ENCODE measurements at regions not wholly inside any gene's neighbourhood (a gene's known extent, or its start where the extent isn't known, plus 50 kb on each side); places are given as distances from the start of the nearest gene placed in this dataset.

DNA sequence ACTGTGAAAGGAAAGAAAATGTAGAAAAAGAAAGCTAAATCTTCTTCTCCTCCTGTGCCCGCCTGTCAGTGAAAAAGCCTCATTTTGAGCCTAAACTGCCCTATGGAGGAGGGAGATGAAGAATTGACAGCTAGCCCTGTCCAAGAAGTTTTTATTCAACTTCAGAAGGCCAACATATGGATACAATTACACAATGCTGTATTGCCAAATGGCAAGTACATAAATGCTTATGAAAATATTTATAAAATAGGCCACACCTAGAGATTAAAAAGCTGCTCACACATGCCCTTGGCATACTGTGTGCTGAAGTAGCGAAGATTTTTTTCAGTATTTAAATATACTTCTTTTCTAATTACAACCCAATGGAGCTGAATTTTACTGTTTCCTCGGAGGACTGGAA lies 65.1 kb upstream of the NEBL start:
- H3K36me3 ChIP-seq (ENCODE audit: control insufficient read depth, low read depth, low read length) = no peaks in the 10 kb centered on the region
- H3K9ac ChIP-seq (ENCODE audit: low read length) = no peak overlapping the region
- H3K27me3 ChIP-seq (ENCODE audit: control insufficient read depth, insufficient read depth, low read length) = no peaks in the 10 kb centered on the region
- H3K9me3 ChIP-seq (ENCODE audit: control insufficient read depth, low read depth, low read length) = no peaks in the 10 kb centered on the region
- H3K4me3 ChIP-seq (ENCODE audit: low read length) = no peak overlapping the region
- peaks cover 3% of the 10 kb centered on the region for H3K4me1 ChIP-seq (ENCODE audit: control insufficient read depth, low read depth, low read length)
- no peak overlapping the region for H3K27ac ChIP-seq (ENCODE audit: low read length)

DNA sequence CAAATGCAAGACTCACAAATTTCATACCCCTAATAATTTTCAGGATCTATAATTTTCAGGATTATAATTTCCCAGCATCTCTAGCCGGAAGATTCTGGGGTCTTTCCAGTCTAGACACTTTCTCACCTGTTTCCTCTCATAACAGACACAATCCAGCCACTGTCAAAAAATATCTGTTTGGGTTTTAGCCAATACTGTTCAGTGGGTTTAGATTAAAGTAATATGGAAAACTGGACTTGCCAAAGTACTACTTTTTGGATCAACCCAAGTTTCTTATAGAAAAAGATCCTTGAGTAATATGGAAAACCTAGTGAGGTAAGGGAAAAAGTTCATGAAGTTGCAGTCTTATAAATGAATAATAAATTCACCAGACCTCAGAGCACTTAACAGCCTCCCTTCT lies 62.1 kb upstream of the NEBL start:
- H3K27ac ChIP-seq (ENCODE audit: low read length) = no peak overlapping the region
- H3K36me3 ChIP-seq (ENCODE audit: control insufficient read depth, low read depth, low read length) = no peaks in the 10 kb centered on the region
- H3K4me3 ChIP-seq (ENCODE audit: low read length) = no peak overlapping the region
- H3K9ac ChIP-seq (ENCODE audit: low read length) = no peak overlapping the region
- peaks cover 3% of the 10 kb centered on the region for H3K4me1 ChIP-seq (ENCODE audit: control insufficient read depth, low read depth, low read length)
- no peaks in the 10 kb centered on the region for H3K9me3 ChIP-seq (ENCODE audit: control insufficient read depth, low read depth, low read length)
- no peaks in the 10 kb centered on the region for H3K27me3 ChIP-seq (ENCODE audit: control insufficient read depth, insufficient read depth, low read length)

DNA sequence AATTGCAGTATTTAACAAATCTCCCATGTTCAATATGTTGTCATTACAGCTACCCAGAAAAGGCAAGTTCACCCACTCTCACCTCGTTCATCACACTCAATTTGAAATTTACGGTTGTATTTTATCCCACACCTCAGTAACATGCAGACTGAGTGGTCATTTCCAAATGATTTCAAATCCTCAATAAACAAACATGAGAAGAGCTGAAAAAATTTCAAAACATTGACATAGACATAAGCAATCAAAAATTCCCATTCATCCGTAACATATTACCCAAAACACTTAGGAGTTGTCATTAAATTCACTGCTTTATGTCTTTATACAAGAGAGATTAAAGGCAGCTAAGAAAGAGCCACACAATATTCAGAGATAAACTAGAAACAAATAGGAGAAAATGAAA lies 61.7 kb upstream of the NEBL start:
- Histone ChIP-seq H3K4me1 (ENCODE audit: control insufficient read depth, low read depth, low read length) (peaks cover 3% of the 10 kb centered on the region), H3K9ac (ENCODE audit: low read length) (no peak overlapping the region), H3K27ac (ENCODE audit: low read length) (no peak overlapping the region), H3K9me3 (ENCODE audit: control insufficient read depth, low read depth, low read length) (no peaks in the 10 kb centered on the region), H3K27me3 (ENCODE audit: control insufficient read depth, insufficient read depth, low read length) (no peaks in the 10 kb centered on the region), H3K4me3 (ENCODE audit: low read length) (no peak overlapping the region), H3K36me3 (ENCODE audit: control insufficient read depth, low read depth, low read length) (no peaks in the 10 kb centered on the region)

DNA sequence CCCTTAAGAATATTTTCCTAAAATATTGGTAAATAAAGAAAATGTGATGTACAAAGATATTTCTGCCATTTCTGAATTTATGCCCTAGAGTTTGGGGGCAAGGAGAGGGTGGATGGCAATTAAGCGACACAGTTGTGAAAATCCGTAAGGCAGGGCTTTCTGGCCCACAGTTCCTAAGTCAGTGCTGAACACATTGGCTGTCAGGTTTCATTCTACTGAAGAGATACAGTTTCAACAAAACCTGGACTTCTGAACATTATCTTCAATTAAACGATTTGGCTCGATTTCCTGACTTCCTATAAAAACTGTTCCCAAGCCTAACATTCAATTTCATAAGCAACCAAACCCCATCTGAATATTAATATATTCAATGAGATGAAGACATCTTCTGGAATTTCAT lies 61.1 kb upstream of the NEBL start:
- H3K9me3 ChIP-seq (ENCODE audit: control insufficient read depth, low read depth, low read length) = no peaks in the 10 kb centered on the region
- peaks cover 3% of the 10 kb centered on the region for H3K4me1 ChIP-seq (ENCODE audit: control insufficient read depth, low read depth, low read length)
- H3K27me3 ChIP-seq (ENCODE audit: control insufficient read depth, insufficient read depth, low read length) = no peaks in the 10 kb centered on the region
- H3K9ac ChIP-seq (ENCODE audit: low read length) = no peak overlapping the region
- H3K4me3 ChIP-seq (ENCODE audit: low read length) = no peak overlapping the region
- H3K27ac ChIP-seq (ENCODE audit: low read length) = no peak overlapping the region
- H3K36me3 ChIP-seq (ENCODE audit: control insufficient read depth, low read depth, low read length) = no peaks in the 10 kb centered on the region

DNA sequence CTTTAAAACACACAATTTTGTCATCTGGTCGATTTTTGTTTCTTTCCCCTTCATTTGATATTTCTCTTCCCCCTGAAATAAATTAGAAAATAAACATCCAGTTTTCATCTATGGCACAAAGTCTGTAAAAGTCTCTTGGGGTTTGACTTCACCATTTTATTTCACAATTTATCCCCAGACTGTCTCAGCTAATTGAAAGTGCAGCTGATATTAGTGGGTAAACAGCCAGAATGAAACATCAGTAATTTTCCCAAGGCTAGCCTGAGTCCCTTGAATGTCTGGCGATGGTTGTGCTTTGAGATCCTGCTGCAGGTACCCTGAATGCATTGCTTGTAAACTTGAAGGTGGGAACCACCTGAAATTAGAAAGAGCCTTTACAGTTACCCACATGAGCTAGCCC lies 60.6 kb upstream of the NEBL start:
- Histone ChIP-seq H3K36me3 (ENCODE audit: control insufficient read depth, low read depth, low read length) (no peaks in the 10 kb centered on the region), H3K4me3 (ENCODE audit: low read length) (no peak overlapping the region), H3K9me3 (ENCODE audit: control insufficient read depth, low read depth, low read length) (no peaks in the 10 kb centered on the region), H3K27ac (ENCODE audit: low read length) (no peak overlapping the region), H3K9ac (ENCODE audit: low read length) (no peak overlapping the region), H3K27me3 (ENCODE audit: control insufficient read depth, insufficient read depth, low read length) (no peaks in the 10 kb centered on the region), H3K4me1 (ENCODE audit: control insufficient read depth, low read depth, low read length) (peaks cover 3% of the 10 kb centered on the region)

DNA sequence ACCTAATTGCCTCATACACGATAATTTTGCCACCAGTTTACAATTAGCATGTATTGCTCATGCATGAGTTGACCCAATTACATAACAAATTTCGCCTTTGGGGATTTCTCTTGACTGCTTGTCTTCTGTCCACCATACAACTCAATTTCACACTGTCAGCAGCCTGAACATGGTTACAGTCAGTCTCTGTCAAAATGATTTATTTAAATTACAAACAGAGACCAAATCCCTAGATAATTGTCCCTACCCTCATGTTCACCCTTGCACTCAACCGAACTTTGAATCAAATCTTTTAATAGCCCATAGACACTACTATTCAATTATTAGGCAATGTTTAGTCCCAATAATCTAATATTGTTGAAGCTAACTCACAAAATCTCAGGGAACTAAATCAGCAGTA lies 59.7 kb upstream of the NEBL start:
- Histone ChIP-seq H3K27ac (ENCODE audit: low read length) (no peak overlapping the region), H3K9ac (ENCODE audit: low read length) (no peak overlapping the region), H3K36me3 (ENCODE audit: control insufficient read depth, low read depth, low read length) (no peaks in the 10 kb centered on the region), H3K4me3 (ENCODE audit: low read length) (no peak overlapping the region), H3K4me1 (ENCODE audit: control insufficient read depth, low read depth, low read length) (peaks cover 3% of the 10 kb centered on the region), H3K27me3 (ENCODE audit: control insufficient read depth, insufficient read depth, low read length) (no peaks in the 10 kb centered on the region), H3K9me3 (ENCODE audit: control insufficient read depth, low read depth, low read length) (no peaks in the 10 kb centered on the region)

DNA sequence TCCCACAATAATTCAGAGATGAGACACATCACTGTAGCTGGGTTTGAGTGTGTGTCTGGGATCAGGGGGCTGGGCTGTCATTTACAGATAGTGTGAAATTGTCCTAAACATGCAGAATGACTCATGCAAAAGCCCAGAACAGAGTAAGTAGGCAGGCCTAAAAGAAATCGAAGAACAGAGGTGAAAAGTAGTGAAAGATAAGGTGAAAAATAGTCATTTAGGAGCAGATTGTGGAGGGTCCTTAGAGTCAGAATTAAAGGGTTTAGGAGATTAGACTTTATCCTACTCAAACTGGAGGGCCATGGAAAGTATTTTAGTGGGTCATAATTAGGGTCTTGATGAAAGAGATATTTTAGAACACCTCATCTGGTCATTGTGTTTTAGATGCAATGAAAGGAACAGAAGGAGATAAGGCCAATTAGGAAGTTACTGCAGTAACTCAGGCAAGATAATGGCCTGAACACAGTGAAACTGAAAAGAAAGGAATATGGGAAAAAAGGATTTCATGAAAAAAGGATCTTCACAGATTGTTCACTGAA lies 58.3 kb upstream of the NEBL start:
- Histone ChIP-seq H3K36me3 (ENCODE audit: control insufficient read depth, low read depth, low read length) (no peaks in the 10 kb centered on the region), H3K4me1 (ENCODE audit: control insufficient read depth, low read depth, low read length) (peaks cover 3% of the 10 kb centered on the region), H3K9ac (ENCODE audit: low read length) (no peak overlapping the region), H3K9me3 (ENCODE audit: control insufficient read depth, low read depth, low read length) (no peaks in the 10 kb centered on the region), H3K27me3 (ENCODE audit: control insufficient read depth, insufficient read depth, low read length) (no peaks in the 10 kb centered on the region), H3K4me3 (ENCODE audit: low read length) (no peak overlapping the region), H3K27ac (ENCODE audit: low read length) (no peak overlapping the region)

DNA sequence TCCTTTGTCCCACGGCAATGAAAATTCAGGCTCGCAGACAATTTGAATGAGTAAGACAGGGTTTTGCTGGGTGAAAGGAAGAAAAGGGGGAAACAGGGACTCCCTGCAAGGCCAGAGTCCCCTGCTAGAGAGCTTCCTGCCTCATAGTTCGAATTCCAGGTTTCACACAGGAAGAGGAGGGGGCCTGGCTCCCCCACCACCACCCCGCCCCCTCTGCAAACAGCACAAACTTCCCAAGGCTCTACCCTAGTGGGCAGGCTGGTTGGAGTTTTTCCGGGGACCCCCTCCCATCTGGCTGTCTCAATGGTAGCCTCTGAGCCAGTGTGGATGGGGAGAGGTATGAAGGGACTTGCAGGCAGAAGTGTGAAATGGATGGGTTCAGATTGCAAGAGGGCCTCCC lies 57.4 kb upstream of the NEBL start:
- H3K27me3 ChIP-seq (ENCODE audit: control insufficient read depth, insufficient read depth, low read length) = no peaks in the 10 kb centered on the region
- no peak overlapping the region for H3K4me3 ChIP-seq (ENCODE audit: low read length)
- no peaks in the 10 kb centered on the region for H3K9me3 ChIP-seq (ENCODE audit: control insufficient read depth, low read depth, low read length)
- no peak overlapping the region for H3K9ac ChIP-seq (ENCODE audit: low read length)
- no peak overlapping the region for H3K27ac ChIP-seq (ENCODE audit: low read length)
- no peaks in the 10 kb centered on the region for H3K36me3 ChIP-seq (ENCODE audit: control insufficient read depth, low read depth, low read length)
- peaks cover 8% of the 10 kb centered on the region for H3K4me1 ChIP-seq (ENCODE audit: control insufficient read depth, low read depth, low read length)

DNA sequence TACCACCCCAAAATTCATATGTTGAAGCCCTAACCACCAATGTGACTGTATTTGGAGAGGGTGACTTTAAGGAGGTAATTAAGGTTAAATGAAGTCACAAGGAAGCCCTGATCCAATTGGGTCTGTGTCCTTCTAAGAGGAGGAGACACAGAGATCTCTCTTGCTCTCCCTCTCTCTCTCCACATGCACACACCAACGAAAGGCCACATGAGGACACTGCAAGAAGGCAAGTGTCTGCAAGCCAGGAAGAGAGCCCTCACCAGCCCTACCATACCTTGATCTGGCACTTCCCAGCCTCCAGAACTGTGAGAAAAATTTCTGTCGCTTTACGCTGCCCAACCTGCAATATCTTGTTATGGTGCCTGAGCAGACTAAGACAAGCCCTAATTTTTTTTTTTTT lies 56.0 kb upstream of the NEBL start:
- Histone ChIP-seq H3K9ac (ENCODE audit: low read length) (no peak overlapping the region), H3K4me3 (ENCODE audit: low read length) (no peak overlapping the region), H3K27me3 (ENCODE audit: control insufficient read depth, insufficient read depth, low read length) (no peaks in the 10 kb centered on the region), H3K36me3 (ENCODE audit: control insufficient read depth, low read depth, low read length) (no peaks in the 10 kb centered on the region), H3K9me3 (ENCODE audit: control insufficient read depth, low read depth, low read length) (no peaks in the 10 kb centered on the region), H3K4me1 (ENCODE audit: control insufficient read depth, low read depth, low read length) (peaks cover 16% of the 10 kb centered on the region), H3K27ac (ENCODE audit: low read length) (no peak overlapping the region)

DNA sequence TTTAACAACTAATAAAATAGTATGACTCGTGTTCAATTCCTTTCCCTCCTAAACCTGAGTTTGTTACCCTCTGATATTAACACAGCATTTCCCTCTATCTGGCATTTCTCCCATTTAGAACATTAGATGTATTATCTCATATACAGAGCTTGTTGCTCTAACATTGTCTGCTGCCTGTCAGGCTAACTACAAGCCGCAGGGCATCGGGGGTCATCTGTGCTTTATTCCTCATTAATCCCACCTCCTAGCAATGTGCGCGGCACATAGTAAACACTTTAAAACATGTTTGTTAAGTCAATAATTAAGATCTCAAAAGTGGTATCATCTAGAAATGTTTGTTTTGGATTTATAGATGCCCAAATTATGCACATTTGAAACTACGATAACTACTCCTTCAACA lies 52.9 kb upstream of the NEBL start:
- Histone ChIP-seq H3K27ac (ENCODE audit: low read length) (no peak overlapping the region), H3K9me3 (ENCODE audit: control insufficient read depth, low read depth, low read length) (no peaks in the 10 kb centered on the region), H3K4me3 (ENCODE audit: low read length) (no peak overlapping the region)

DNA sequence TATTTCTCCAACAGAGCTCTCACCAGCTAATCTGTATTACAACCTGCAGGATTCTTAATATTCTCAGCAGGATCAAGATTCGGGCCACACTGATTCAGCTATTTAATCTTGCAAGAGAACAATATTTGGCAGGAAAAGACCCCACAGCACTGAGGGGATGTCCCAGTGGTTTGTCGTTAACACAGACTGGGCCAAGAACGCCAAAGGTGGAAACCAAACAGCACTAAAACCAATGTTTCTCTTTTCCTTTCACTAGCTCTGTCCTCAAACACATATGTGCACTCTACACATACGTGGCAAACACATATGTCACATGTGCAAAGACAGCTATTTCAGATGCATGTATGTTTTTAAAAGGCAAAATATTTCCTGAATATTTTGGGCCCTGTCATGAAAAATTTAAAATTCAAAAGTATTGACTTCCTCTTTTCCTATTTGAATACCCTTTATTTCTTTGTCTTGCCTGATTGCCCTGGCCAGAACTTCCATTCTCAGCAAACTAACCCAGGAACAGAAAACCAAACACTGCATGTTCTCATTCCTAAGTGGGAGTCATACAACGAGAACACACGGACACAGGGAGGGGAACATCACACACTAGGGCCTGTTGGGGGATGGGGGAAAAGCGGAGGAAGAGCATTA lies 51.7 kb upstream of the NEBL start:
- no peak overlapping the region for H3K4me3 ChIP-seq (ENCODE audit: low read length)
- H3K27ac ChIP-seq (ENCODE audit: low read length) = no peak overlapping the region
- H3K9ac ChIP-seq (ENCODE audit: low read length) = no peak overlapping the region
- H3K27me3 ChIP-seq (ENCODE audit: control insufficient read depth, insufficient read depth, low read length) = no peaks in the 10 kb centered on the region
- H3K4me1 ChIP-seq (ENCODE audit: control insufficient read depth, low read depth, low read length) = peaks cover 16% of the 10 kb centered on the region
- no peaks in the 10 kb centered on the region for H3K9me3 ChIP-seq (ENCODE audit: control insufficient read depth, low read depth, low read length)
- no peaks in the 10 kb centered on the region for H3K36me3 ChIP-seq (ENCODE audit: control insufficient read depth, low read depth, low read length)

More for the DNA sequence above, 52.9 kb upstream of the NEBL start:
- no peak overlapping the region for H3K9ac ChIP-seq (ENCODE audit: low read length)
- H3K36me3 ChIP-seq (ENCODE audit: control insufficient read depth, low read depth, low read length) = no peaks in the 10 kb centered on the region
- no peaks in the 10 kb centered on the region for H3K27me3 ChIP-seq (ENCODE audit: control insufficient read depth, insufficient read depth, low read length)
- H3K4me1 ChIP-seq (ENCODE audit: control insufficient read depth, low read depth, low read length) = peaks cover 16% of the 10 kb centered on the region
